GM23338 (cell line): ENCODE measurements at regions not wholly inside any gene's neighbourhood (a gene's known extent, or its start where the extent isn't known, plus 50 kb on each side); places are given as distances from the start of the nearest gene placed in this dataset.

Source experiments
- ATAC-seq: fragments of 200-7000 bp; cut with Tn5 transposase; 3 replicates; pipeline ENCODE4 v1.9.1; 2020
- DNase-seq: peaks from one replicate; pipeline ENCODE4 v3.0.0-alpha.2; 2015; ENCODE audit warnings: low spot score
- H2AFZ ChIP-seq: fragments of 200-600 bp; sonication (generic); 2 replicates; pipeline ENCODE4 v1.8.0; 2016; ENCODE audit warnings: antibody characterized with exemption, mild to moderate bottlenecking, moderate library complexity
- H3F3A ChIP-seq: fragments of 200-600 bp; sonication (generic); replicated peaks from 2 replicates; pipeline ENCODE4 v1.8.0; 2017; ENCODE audit warnings: antibody characterized with exemption, mixed run types, low read depth
- H3K27ac ChIP-seq: fragments of 200-600 bp; sonication (generic); 2 replicates; pipeline ENCODE4 v1.6.1; 2016; ENCODE audit warnings: low read depth
- H3K27me3 ChIP-seq: fragments of 200-600 bp; sonication (generic); 2 replicates; pipeline ENCODE4 v1.8.0; 2016; ENCODE audit warnings: mild to moderate bottlenecking, mixed run types, moderate library complexity; ENCODE audit not compliant: insufficient read depth
- H3K36me3 ChIP-seq: fragments of 200-600 bp; sonication (generic); 2 replicates; pipeline ENCODE4 v1.8.0; 2016; ENCODE audit warnings: mild to moderate bottlenecking; ENCODE audit not compliant: insufficient read depth
- H3K4me1 ChIP-seq: fragments of 200-600 bp; sonication (generic); 2 replicates; pipeline ENCODE4 v1.8.0; 2016; ENCODE audit warnings: mild to moderate bottlenecking, moderate library complexity; ENCODE audit not compliant: insufficient read depth
- H3K4me2 ChIP-seq: fragments of 200-600 bp; sonication (generic); 2 replicates; pipeline ENCODE4 v1.7.1; 2017; ENCODE audit warnings: mixed run types
- H3K4me3 ChIP-seq: fragments of 200-600 bp; sonication (generic); 2 replicates; pipeline ENCODE4 v1.6.1; 2016; ENCODE audit warnings: mixed run types
- H3K79me2 ChIP-seq: fragments of 200-600 bp; sonication (generic); replicated peaks from 2 replicates; pipeline ENCODE4 v1.8.0; 2017; ENCODE audit warnings: mild to moderate bottlenecking; ENCODE audit not compliant: insufficient read depth
- H3K9me2 ChIP-seq: fragments of 200-600 bp; sonication (generic); 2 replicates; pipeline ENCODE4 v1.8.0; 2017; ENCODE audit not compliant: insufficient read depth
- H4K20me1 ChIP-seq: fragments of 200-600 bp; sonication (generic); replicated peaks from 2 replicates; pipeline ENCODE4 v1.8.0; 2017; ENCODE audit warnings: mild to moderate bottlenecking; ENCODE audit not compliant: insufficient read depth
- H3K27ac Mint-ChIP-seq: 2 replicates; pipeline ENCODE4 v1.8.0; 2020; ENCODE audit warnings: inconsistent platforms, mild to moderate bottlenecking, moderate library complexity, mixed read lengths
- H3K27me3 Mint-ChIP-seq: 3 replicates; pipeline ENCODE4 v1.8.0; 2022; ENCODE audit warnings: low read depth, mild to moderate bottlenecking, moderate library complexity, mixed read lengths, inconsistent platforms; ENCODE audit not compliant: insufficient read depth, poor library complexity
- H3K36me3 Mint-ChIP-seq: 3 replicates; pipeline ENCODE4 v1.8.0; 2021; ENCODE audit warnings: low read depth, mild to moderate bottlenecking, inconsistent platforms, moderate library complexity, mixed read lengths
- H3K4me1 Mint-ChIP-seq: 3 replicates; pipeline ENCODE4 v1.8.0; 2020; ENCODE audit warnings: mild to moderate bottlenecking, inconsistent platforms, mixed read lengths
- H3K4me3 Mint-ChIP-seq: 3 replicates; pipeline ENCODE4 v1.8.0; 2021; ENCODE audit warnings: moderate library complexity, mild to moderate bottlenecking, inconsistent platforms, mixed read lengths
- H3K9me3 Mint-ChIP-seq: 3 replicates; pipeline ENCODE4 v1.8.0; 2020; ENCODE audit warnings: moderate library complexity, mild to moderate bottlenecking, inconsistent platforms, mixed read lengths
- CREB1 ChIP-seq: fragments of 250-450 bp; sonication (Bioruptor Pico); IDR thresholded peaks from 2 replicates; pipeline ENCODE4 v1.5.0; 2020; ENCODE audit warnings: low read depth, mild to moderate bottlenecking, moderate library complexity
- CTCF ChIP-seq, 2 experiments: fragments of 200-600 bp in 1 of 2; sonication (generic) in 1 of 2; conservative IDR thresholded peaks; 2 replicates each; pipeline versions ENCODE4 v1.5.1 to v1.6.1; 2016 to 2017; ENCODE audit warnings: antibody characterized with exemption in 2 of 2, low read depth in 2 of 2, mild to moderate bottlenecking in 2 of 2, moderate library complexity in 1 of 2
- EZH2phosphoT487 ChIP-seq: fragments of 200-600 bp; sonication (generic); IDR thresholded peaks from one replicate; pipeline ENCODE4 v1.8.1; 2018; ENCODE audit warnings: antibody characterized with exemption; ENCODE audit not compliant: unreplicated experiment
- NANOG ChIP-seq: IDR thresholded peaks from 2 replicates; pipeline ENCODE4 v1.6.1; 2016; ENCODE audit warnings: antibody characterized with exemption, borderline replicate concordance
- POLR2AphosphoS5 ChIP-seq: IDR thresholded peaks from 2 replicates; pipeline ENCODE4 v1.6.1; 2016; ENCODE audit warnings: antibody characterized with exemption, low read depth
- ZNF331 ChIP-seq: fragments of 250-450 bp; sonication (Bioruptor Pico); IDR thresholded peaks from 2 replicates; pipeline ENCODE4 v1.5.0; 2020; ENCODE audit warnings: low read depth, mild to moderate bottlenecking, moderate library complexity
- TF ChIP-seq, protein P1 (sequence below): IDR thresholded peaks from one replicate; pipeline ENCODE4 v1.6.1; 2018; ENCODE audit warnings: antibody characterized with exemption; ENCODE audit not compliant: unreplicated experiment

GRCh38 chr1:224059897-224060427 lies 53.9 kb upstream of the FBXO28 start (continued):
- TF ChIP-seq CREB1 (CRISPR knock-in tag) (no peak), CTCF (conservative IDR thresholded peaks at IDR 0.05; ENCODE audit: low read depth in 2 of 2) (no peak)

- H3K9me3 Mint-ChIP-seq: peaks cover 9% of the 10 kb centered on the region; the same call in 2 of the 3 replicates
- Histone ChIP-seq H3K4me1 (no peaks in the 10 kb centered on the region), H3K4me3 (no peak overlapping the region), H3F3A (no peaks in the 10 kb centered on the region), H3K27ac (no peak overlapping the region), H3K79me2 (no peaks in the 10 kb centered on the region), H3K4me2 (no peak overlapping the region), H4K20me1 (no peaks in the 10 kb centered on the region), H3K36me3 (no peaks in the 10 kb centered on the region), H3K9me2 (no peaks in the 10 kb centered on the region; the same call in 1 of the 2 replicates), H3K27me3 (no peaks in the 10 kb centered on the region), H2AFZ (no peak overlapping the region)
- no peak overlapping the region for H3K4me3 Mint-ChIP-seq
- peaks cover 7% of the 10 kb centered on the region; the same call in 1 of the 3 replicates for H3K36me3 Mint-ChIP-seq
- peaks cover 8% of the 10 kb centered on the region for H3K27me3 Mint-ChIP-seq
- H3K27ac Mint-ChIP-seq: no peak overlapping the region
- DNase-seq: no peak
- no peak for TF ChIP-seq NANOG
- no peak for TF ChIP-seq EZH2phosphoT487
- TF ChIP-seq, protein P1, sequence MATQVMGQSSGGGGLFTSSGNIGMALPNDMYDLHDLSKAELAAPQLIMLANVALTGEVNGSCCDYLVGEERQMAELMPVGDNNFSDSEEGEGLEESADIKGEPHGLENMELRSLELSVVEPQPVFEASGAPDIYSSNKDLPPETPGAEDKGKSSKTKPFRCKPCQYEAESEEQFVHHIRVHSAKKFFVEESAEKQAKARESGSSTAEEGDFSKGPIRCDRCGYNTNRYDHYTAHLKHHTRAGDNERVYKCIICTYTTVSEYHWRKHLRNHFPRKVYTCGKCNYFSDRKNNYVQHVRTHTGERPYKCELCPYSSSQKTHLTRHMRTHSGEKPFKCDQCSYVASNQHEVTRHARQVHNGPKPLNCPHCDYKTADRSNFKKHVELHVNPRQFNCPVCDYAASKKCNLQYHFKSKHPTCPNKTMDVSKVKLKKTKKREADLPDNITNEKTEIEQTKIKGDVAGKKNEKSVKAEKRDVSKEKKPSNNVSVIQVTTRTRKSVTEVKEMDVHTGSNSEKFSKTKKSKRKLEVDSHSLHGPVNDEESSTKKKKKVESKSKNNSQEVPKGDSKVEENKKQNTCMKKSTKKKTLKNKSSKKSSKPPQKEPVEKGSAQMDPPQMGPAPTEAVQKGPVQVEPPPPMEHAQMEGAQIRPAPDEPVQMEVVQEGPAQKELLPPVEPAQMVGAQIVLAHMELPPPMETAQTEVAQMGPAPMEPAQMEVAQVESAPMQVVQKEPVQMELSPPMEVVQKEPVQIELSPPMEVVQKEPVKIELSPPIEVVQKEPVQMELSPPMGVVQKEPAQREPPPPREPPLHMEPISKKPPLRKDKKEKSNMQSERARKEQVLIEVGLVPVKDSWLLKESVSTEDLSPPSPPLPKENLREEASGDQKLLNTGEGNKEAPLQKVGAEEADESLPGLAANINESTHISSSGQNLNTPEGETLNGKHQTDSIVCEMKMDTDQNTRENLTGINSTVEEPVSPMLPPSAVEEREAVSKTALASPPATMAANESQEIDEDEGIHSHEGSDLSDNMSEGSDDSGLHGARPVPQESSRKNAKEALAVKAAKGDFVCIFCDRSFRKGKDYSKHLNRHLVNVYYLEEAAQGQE: no peak
- TF ChIP-seq POLR2AphosphoS5: no peak
- TF ChIP-seq ZNF331 (CRISPR knock-in tag): no peak
- H3K4me1 Mint-ChIP-seq: peaks cover 7% of the 10 kb centered on the region
- no peak for ATAC-seq
Observed at GRCh38 chr1:224058303-224058702, 55.6 kb upstream of the FBXO28 start.

DNA sequence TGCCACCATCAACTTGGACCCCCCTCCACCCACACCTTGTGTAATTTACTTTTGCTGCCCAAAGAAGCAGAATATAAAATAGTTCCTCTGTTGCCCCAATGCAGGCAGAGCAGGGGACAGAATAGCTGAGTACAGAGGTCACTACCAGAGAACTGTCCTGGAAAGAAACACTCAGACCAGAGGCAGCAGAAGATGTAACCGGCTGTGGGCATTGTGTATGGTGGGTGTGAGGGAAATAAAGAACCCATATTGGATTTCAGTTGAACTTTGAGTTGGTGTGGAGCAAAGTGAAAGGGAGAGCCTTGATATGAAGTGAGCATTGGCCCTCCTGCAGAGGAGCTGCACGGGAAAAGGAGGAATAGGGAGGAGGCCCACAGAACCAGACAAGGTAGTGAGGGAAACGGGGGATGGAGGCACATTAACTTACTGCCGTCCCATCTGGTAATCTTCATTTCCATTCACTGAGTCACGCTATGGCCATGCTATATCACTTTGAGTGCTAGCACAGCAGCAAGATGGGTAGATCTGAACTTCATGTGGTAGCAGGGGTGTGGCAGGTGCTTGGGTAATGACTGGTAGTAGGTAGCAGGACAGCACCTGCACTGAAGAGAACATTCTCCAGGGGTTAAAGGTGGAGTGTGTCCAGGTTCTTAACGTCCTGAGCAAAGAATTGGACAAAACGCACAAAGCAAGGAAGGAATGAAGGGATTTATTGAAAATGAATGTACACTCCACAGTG lies 56.3 kb upstream of the FBXO28 start:
- no peak overlapping the region for H3K4me3 Mint-ChIP-seq
- H3K27ac ChIP-seq: no peak overlapping the region
- H2AFZ ChIP-seq: no peak overlapping the region
- H3K4me2 ChIP-seq: no peak overlapping the region
- ATAC-seq (no peak), DNase-seq (no peak)
- H3K9me2 ChIP-seq: no peaks in the 10 kb centered on the region; the same call in 1 of the 2 replicates
- no peaks in the 10 kb centered on the region for H3K36me3 ChIP-seq
- no peaks in the 10 kb centered on the region for H3K27me3 ChIP-seq
- H3K4me3 ChIP-seq: no peak overlapping the region
- H4K20me1 ChIP-seq: no peaks in the 10 kb centered on the region
- H3K4me1 Mint-ChIP-seq: peaks cover 9% of the 10 kb centered on the region
- peaks cover 7% of the 10 kb centered on the region; the same call in 1 of the 3 replicates for H3K36me3 Mint-ChIP-seq
- H3K4me1 ChIP-seq: 0 out of 2 replicates have a peak, but pooled peaks cover 5% of the 10 kb centered on the region
- H3K27me3 Mint-ChIP-seq: peaks cover 8% of the 10 kb centered on the region
- H3K27ac Mint-ChIP-seq: no peak overlapping the region
- H3K9me3 Mint-ChIP-seq: peaks cover 9% of the 10 kb centered on the region; the same call in 2 of the 3 replicates
- H3K79me2 ChIP-seq: no peaks in the 10 kb centered on the region
- H3F3A ChIP-seq: no peaks in the 10 kb centered on the region
